IPS-NIHi7 (cell line): ENCODE measurements at regions not wholly inside any gene's neighbourhood (a gene's known extent, or its start where the extent isn't known, plus 50 kb on each side); places are given as distances from the start of the nearest gene placed in this dataset.
"Not testable (repeated sequence)": the region's sequence is repeated elsewhere in the genome, so short reads cannot be mapped to it uniquely, and the experiment has no call there.

Experiments
- DNase-seq: peaks from one replicate; pipeline ENCODE4 v3.0.0; 2012; ENCODE audit warnings: mixed read lengths; ENCODE audit errors: extremely low spot score

DNA sequence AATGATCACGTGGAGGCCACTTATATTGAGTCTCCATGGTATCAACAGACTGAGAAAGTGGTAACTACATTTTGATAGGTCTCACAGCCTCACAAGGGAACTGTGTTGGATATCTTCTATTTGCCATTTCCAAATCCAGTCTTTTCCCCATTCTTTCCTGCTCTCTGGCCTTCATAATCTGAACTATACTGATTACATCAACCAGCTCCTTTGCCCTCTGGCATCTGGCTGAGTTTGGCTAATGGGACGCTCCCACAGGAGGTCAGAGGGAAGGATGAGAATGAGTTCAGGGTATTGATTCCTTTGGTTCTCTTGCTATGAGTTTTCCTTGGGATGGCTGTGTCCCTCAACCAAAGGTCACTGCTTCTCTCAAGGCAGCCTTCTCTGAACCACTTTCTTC lies 152.6 kb downstream of the RTL9 start:
- DNase-seq = no peak

DNA sequence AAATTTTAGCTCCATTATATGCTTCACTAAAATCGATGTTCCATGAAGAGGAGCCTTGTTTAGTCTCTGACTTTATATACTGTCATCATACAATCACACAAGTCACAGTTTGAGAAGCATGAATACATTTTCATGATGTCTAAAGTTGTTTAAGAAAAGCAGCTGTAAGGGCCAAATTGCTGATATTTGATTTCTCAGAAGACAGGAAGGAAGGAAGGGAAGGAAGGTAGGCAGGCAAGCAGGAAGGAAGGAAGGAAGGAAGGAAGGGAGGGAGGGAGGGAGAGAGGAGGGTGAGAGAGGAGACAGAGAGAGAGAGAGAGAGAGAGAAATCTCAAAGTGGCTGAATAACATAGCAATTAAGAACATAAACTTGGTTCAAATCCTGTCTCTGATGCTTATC lies 153.7 kb downstream of the RTL9 start:
- no peak for DNase-seq

DNA sequence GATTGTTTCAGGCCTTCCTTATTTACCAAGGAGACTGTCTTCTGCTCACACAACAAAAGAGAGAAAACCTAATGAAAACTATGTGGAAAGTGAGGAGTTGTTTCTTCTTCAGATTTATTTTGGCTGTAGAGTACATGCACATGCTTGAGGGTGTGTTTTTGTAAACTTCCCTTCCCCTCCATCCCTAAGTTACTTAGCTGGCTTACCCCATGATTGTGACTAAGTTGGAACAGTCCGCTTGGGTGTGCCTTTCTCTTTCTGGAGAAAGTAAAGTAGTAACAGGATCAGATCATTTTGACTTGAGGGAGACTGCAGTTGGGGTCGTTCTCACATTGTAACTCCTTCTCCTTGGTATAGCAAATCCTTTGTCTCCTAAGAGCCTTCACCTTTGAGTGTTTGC lies 155.9 kb downstream of the RTL9 start:
- DNase-seq = no peak

DNA sequence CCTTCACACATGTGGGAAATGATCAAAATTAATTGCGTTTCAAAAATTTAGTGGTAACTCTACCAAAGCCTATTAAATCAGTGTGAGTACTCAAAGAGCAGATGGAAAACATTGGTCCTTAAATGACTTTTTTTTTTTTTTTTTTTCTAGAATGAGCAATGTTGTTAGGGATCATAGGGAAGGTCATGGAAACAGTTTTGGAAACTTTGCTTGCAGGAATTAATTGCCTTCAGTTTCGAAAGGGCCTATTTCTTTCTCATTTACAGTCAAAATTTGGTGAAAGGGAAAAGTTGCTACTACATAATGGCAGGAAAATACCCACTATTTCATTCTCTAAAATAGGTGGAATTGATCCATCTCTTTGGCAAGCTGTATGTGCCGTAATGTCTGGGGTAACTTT lies 160.9 kb downstream of the RTL9 start:
- DNase-seq = no peak

DNA sequence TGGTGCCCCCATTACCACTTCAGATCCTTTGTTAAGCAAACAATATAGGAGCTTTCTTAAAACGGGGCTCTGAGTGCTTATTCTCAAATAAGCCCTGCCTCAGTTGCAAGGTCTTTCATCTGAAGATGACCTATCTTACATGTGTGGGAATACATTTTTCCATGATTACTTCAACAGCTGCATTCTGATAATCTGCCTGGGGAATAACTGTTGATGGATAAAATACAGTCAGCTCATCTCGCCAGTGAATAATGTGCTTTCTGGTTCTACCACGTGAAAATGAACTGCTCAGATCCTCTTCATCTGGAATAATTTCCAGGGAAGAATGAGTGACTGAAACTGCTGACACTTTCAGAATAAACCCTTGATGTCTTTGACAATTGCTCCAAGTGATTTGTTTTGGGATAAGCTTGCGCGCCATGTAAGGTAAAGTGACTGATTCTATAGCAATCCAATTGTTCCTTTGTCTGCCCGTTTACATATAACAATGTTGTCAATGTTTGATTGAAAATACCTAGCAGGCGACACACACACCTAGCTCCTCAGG lies 161.3 kb downstream of the RTL9 start:
- DNase-seq = no peak

DNA sequence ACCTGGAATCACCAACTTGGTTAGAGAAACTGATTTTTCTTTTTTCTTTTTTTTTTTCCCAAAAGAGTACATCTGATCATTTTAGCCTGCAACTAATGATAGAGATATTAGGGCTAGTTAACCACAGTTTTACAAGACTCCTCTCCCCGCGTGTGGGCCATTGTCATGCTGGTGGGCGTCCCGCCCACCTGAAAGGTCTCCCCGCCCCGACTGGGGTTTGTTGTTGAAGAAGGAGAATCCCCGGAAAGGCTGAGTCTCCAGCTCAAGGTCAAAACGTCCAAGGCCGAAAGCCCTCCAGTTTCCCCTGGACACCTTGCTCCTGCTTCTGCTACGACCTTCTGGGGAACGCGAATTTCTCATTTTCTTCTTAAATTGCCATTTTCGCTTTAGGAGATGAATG lies 162.0 kb downstream of the RTL9 start:
- DNase-seq = not testable (repeated sequence)

GRCh38 chrX:110531873-110532580 lies 173.4 kb downstream of the RTL9 start:
- no peak for DNase-seq

DNA sequence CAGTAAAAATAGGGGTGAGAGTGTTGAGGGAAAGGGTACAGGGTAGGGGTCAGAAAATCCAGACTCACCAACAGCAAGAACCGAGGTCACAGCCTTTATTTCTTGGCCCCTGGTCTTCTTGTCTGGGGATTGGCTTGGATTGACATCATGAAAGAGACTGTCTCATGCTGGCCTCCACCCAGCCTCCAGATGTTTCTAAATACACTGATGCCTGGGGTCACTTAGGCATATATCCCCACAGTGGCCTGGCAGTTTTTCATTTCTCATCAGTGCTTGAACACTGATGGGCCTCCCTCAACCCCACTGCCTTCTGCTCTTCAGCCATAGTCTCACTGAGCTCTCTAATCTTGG lies 173.9 kb downstream of the RTL9 start:
- DNase-seq = no peak

GRCh38 chrX:110536816-110537215 lies 178.2 kb downstream of the RTL9 start:
- DNase-seq = no peak

DNA sequence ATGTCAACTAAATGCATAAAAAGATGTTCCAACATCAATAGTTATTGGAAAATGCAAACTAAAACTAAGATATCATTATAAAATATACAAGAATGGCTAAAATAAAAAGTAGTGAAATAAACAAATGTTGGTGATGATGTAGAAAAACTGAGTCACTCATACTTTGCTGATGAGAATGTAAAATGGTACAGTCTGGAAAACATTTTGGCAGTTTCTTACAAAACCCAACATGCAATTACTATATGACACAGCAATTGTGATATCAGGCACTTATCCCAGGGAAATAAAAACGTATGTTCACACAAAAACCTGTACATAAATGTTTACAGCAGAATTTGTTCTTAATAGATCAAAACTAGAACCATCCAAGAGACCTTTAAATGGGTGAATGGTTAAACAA lies 182.6 kb downstream of the RTL9 start:
- no peak for DNase-seq

- DNase-seq = not testable (repeated sequence)
Measured at GRCh38 chrX:110550854-110551253, 192.2 kb downstream of the RTL9 start.

- DNase-seq = no peak
Measured at GRCh38 chrX:110557864-110558263, 199.2 kb downstream of the RTL9 start.

DNA sequence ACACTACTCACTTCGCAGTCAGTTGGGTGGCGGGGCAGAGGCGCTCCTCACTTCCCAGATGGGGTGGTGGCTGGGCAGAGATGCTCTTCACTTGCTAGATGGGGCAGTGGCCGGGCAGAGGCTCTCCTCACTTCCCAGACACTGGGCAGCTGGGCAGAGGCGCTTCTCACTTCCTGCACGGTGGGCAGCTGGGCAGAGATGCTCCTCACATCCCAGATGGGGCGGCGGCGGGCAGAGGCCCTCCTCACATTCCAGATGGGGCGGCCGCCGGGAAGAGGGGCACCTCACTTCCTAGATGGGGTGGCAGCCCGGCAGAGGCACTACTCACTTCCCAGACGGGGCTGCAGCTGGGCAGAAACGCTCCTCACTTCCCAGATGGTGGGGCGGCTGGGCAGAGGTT lies 199.8 kb downstream of the RTL9 start:
- no peak for DNase-seq

GRCh38 chrX:110561034-110561433 lies 202.4 kb downstream of the RTL9 start:
- no peak for DNase-seq

GRCh38 chrX:110563282-110563681 lies 204.6 kb downstream of the RTL9 start:
- DNase-seq = no peak

GRCh38 chrX:110568441-110568840 lies 209.8 kb downstream of the RTL9 start:
- DNase-seq = no peak

GRCh38 chrX:110569506-110569905 lies 210.9 kb downstream of the RTL9 start:
- no peak for DNase-seq

DNA sequence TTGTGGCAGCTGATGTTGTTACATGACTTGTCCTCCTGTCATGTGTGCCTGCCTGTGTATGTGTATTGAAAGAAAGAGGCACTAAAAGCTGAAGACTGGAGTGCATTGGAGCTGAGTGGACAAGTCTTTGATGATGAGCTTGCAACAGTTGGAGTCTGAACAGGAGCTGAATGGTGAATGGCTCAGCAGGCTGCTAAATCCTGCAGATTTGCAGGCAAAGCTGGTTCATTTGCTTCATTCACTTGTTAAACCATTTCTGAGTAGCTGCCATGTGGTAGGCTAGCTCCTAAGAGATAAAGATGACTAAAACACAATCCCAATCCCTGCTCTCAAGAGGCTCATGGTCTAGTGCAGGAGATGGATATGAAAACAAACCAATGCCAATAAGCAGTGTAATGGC lies 217.3 kb downstream of the CHRDL1 start:
- peak; percentile 21 for DNase-seq

- DNase-seq = no peak
Measured at GRCh38 chrX:110584083-110584482, 211.5 kb downstream of the CHRDL1 start.

GRCh38 chrX:110588164-110588563 lies 207.5 kb downstream of the CHRDL1 start:
- no peak for DNase-seq

GRCh38 chrX:110588853-110589252 lies 206.8 kb downstream of the CHRDL1 start:
- DNase-seq = no peak

DNA sequence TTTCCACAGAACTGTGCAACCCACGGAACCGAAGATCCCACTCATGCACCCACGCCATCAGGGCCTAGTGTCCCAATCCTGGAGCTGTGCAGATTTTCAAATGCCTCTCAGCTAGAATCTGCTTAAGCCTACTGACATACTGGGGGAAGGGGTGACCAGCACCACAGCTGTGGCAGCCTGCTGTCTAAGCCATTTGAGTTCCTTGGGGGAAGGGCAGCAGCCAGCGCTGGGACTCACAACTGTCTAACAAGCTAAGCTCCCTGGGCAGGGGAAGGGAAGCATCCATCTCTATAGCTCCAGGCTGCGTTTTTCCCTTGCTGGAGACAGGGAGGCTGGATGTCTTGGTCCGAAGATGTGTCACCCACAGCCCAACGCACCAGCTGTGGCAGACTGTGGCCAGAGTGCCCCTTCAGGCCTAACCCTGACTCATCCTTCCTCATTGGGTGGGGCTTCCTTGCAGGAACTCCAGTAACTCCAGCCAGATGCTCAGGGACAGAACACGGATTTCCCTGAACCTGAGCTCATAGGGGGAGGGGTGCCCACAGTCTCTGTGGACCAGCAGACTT lies 194.8 kb downstream of the CHRDL1 start:
- DNase-seq = no peak

DNA sequence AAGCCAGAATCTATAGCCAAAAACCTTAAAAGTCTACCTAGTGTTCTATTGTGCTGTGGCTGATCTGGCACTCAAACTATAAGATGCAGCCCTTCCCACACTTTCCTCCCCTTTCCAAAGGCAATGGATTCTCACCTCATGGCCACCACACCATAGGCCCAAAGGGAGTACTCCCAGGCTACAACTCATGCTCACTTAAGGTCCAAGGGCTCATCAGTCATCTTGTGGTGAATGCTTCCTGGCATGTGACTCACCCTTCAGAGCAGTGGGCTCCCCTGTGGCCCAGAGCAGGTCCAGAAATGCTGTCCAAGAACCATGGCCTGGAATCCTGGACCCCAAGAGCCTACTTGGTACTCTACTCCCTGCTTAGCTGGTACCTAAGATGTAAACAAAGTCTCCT lies 181.0 kb downstream of the CHRDL1 start:
- no peak for DNase-seq
